Naive B cell (primary cell): ENCODE measurements at regions not wholly inside any gene's neighbourhood (a gene's known extent, or its start where the extent isn't known, plus 50 kb on each side); places are given as distances from the start of the nearest gene placed in this dataset.
"Not testable (repeated sequence)": the region's sequence is repeated elsewhere in the genome, so short reads cannot be mapped to it uniquely, and the experiment has no call there.

Experiments used
- ATAC-seq, 2 donors: fragments of 150-1000 bp; cut with Tn5 transposase; 2 replicates each; pipeline ENCODE4 v1.10.0; 2021; ENCODE audit warnings: low read depth in 2 of 2, mild to moderate bottlenecking in 2 of 2, moderate library complexity in 2 of 2
- DNase-seq: peaks from one replicate; pipeline ENCODE4 v3.0.0; 2022
- H3K27ac Mint-ChIP-seq, 6 donors: one replicate each; pipeline ENCODE4 v1.8.0; 2020 to 2022; ENCODE audit warnings: mild to moderate bottlenecking in 6 of 6, mixed read lengths in 6 of 6, moderate library complexity in 5 of 6, inconsistent platforms in 2 of 6
- H3K27me3 Mint-ChIP-seq, 3 donors: one replicate each; pipeline ENCODE4 v1.8.0; 2021 to 2022; ENCODE audit warnings: mixed read lengths in 3 of 3, mild to moderate bottlenecking in 1 of 3
- H3K36me3 Mint-ChIP-seq, 2 donors: one replicate each; pipeline ENCODE4 v1.8.0; 2020 to 2022; ENCODE audit warnings: mixed read lengths in 2 of 2, inconsistent platforms in 1 of 2, mild to moderate bottlenecking in 1 of 2
- H3K4me1 Mint-ChIP-seq, 3 donors: one replicate each; pipeline ENCODE4 v1.8.0; 2020 to 2022; ENCODE audit warnings: mixed read lengths in 3 of 3, inconsistent platforms in 1 of 3, mild to moderate bottlenecking in 1 of 3, moderate library complexity in 1 of 3
- H3K4me3 Mint-ChIP-seq, 8 donors: one replicate each; pipeline ENCODE4 v1.8.0; 2020 to 2022; ENCODE audit warnings: mild to moderate bottlenecking in 8 of 8, mixed read lengths in 8 of 8, moderate library complexity in 8 of 8, inconsistent platforms in 2 of 8
- H3K9me3 Mint-ChIP-seq, 7 donors: one replicate each; pipeline ENCODE4 v1.8.0; 2020 to 2022; ENCODE audit warnings: mixed read lengths in 7 of 7, mild to moderate bottlenecking in 5 of 7, inconsistent platforms in 2 of 7, moderate library complexity in 1 of 7

GRCh38 chr5:36795366-36795765, 81.2 kb upstream of the NIPBL start:
- no peak for DNase-seq

GRCh38 chr5:36796155-36796554, 80.4 kb upstream of the NIPBL start:
- no peak overlapping the region for H3K4me3 Mint-ChIP-seq
- H3K4me1 Mint-ChIP-seq, result no peaks in the 10 kb centered on the region
- H3K36me3 Mint-ChIP-seq, result no peaks in the 10 kb centered on the region
- ATAC-seq, result no peak
- H3K9me3 Mint-ChIP-seq, result peaks cover 0 to 2% (median 0%) of the 10 kb centered on the region in 7 donors
- no peak overlapping the region for H3K27ac Mint-ChIP-seq
- DNase-seq, result no peak
- peaks cover 0 to 4% (median 0%) of the 10 kb centered on the region in 3 donors for H3K27me3 Mint-ChIP-seq

More at GRCh38 chr5:36795366-36795765, 81.2 kb upstream of the NIPBL start:
- ATAC-seq, result no peak
- Mint-ChIP-seq H3K4me1 (no peaks in the 10 kb centered on the region), H3K27me3 (peaks cover 0 to 4% (median 0%) of the 10 kb centered on the region in 3 donors), H3K4me3 (no peak overlapping the region), H3K9me3 (peaks cover 0 to 2% (median 0%) of the 10 kb centered on the region in 7 donors), H3K36me3 (no peaks in the 10 kb centered on the region), H3K27ac (no peak overlapping the region)

- Mint-ChIP-seq H3K4me1 (no peaks in the 10 kb centered on the region), H3K27me3 (peaks cover 0 to 2% (median 0%) of the 10 kb centered on the region in 3 donors), H3K27ac (no peak overlapping the region), H3K36me3 (no peaks in the 10 kb centered on the region), H3K9me3 (peaks cover 0 to 1% (median 0%) of the 10 kb centered on the region in 7 donors), H3K4me3 (no peak overlapping the region)
- DNase-seq, result no peak
- no peak for ATAC-seq
Measured at GRCh38 chr5:36801523-36801922, 75.0 kb upstream of the NIPBL start.

GRCh38 chr5:36802187-36802586, 74.4 kb upstream of the NIPBL start:
- H3K9me3 Mint-ChIP-seq, result no peaks in the 10 kb centered on the region
- DNase-seq (no peak), ATAC-seq (no peak)
- H3K36me3 Mint-ChIP-seq, result no peaks in the 10 kb centered on the region
- no peak overlapping the region for H3K27ac Mint-ChIP-seq
- H3K4me3 Mint-ChIP-seq, result no peak overlapping the region
- no peaks in the 10 kb centered on the region for H3K4me1 Mint-ChIP-seq
- H3K27me3 Mint-ChIP-seq, result peaks cover 0 to 4% (median 0%) of the 10 kb centered on the region in 3 donors

- ATAC-seq, H3K4me1 Mint-ChIP-seq, H3K36me3 Mint-ChIP-seq, H3K27ac Mint-ChIP-seq, H3K9me3 Mint-ChIP-seq, H3K4me3 Mint-ChIP-seq, DNase-seq: not testable (repeated sequence)
- peaks cover 0 to 11% (median 5%) of the 10 kb centered on the region in 3 donors for H3K27me3 Mint-ChIP-seq
Measured at GRCh38 chr5:36813249-36813648, 63.3 kb upstream of the NIPBL start.

GRCh38 chr5:36815871-36816270, 60.7 kb upstream of the NIPBL start:
- no peak overlapping the region for H3K27ac Mint-ChIP-seq

GRCh38 chr5:36820900-36821299, 55.7 kb upstream of the NIPBL start:
- Mint-ChIP-seq H3K4me1 (no peaks in the 10 kb centered on the region), H3K27me3 (peaks cover 1 to 33% (median 26%) of the 10 kb centered on the region in 3 donors), H3K4me3 (no peak overlapping the region), H3K36me3 (no peaks in the 10 kb centered on the region), H3K9me3 (no peaks in the 10 kb centered on the region), H3K27ac (no peak overlapping the region)
- DNase-seq (no peak), ATAC-seq (peak in 1 of 2 donors; percentile 30)

More at GRCh38 chr5:36815871-36816270, 60.7 kb upstream of the NIPBL start:
- DNase-seq (no peak), ATAC-seq (no peak)
- no peaks in the 10 kb centered on the region for H3K9me3 Mint-ChIP-seq
- H3K4me3 Mint-ChIP-seq, result no peak overlapping the region
- no peaks in the 10 kb centered on the region for H3K36me3 Mint-ChIP-seq
- H3K27me3 Mint-ChIP-seq, result peaks cover 0 to 5% (median 5%) of the 10 kb centered on the region in 3 donors
- H3K4me1 Mint-ChIP-seq, result no peaks in the 10 kb centered on the region

- Mint-ChIP-seq H3K27me3 (peaks cover 11 to 54% (median 47%) of the 10 kb centered on the region in 3 donors), H3K4me3 (no peak overlapping the region), H3K36me3 (no peaks in the 10 kb centered on the region), H3K27ac (no peak overlapping the region), H3K4me1 (no peaks in the 10 kb centered on the region), H3K9me3 (no peaks in the 10 kb centered on the region)
- DNase-seq (no peak), ATAC-seq (no peak)
Measured at GRCh38 chr5:36826694-36827093, 49.9 kb upstream of the NIPBL start.
